Astrocyte (in vitro differentiated cells and primary cell): ENCODE measurements at regions not wholly inside any gene's neighbourhood (a gene's known extent, or its start where the extent isn't known, plus 50 kb on each side); places are given as distances from the start of the nearest gene placed in this dataset.

Experiments used
- DNase-seq: peaks from one replicate; pipeline ENCODE4 v3.0.0-alpha.2; 2010; ENCODE audit warnings: low read depth
- FAIRE-seq: peaks from 2 replicates; lab custom pipeline; 2011; peaks lifted over from hg19 to GRCh38; lab: Jason Lieb, UNC
- H2AFZ ChIP-seq: 2 replicates; pipeline ENCODE4 v1.6.0; 2012; ENCODE audit warnings: low read depth, low read length, inconsistent platforms
- H3K27ac ChIP-seq: 2 replicates; pipeline ENCODE4 v1.5.1; 2011; ENCODE audit warnings: low read depth, low read length, inconsistent platforms
- H3K27me3 ChIP-seq: 2 replicates; pipeline ENCODE4 v1.6.0; 2011; ENCODE audit warnings: low read length, inconsistent platforms; ENCODE audit not compliant: insufficient read depth
- H3K36me3 ChIP-seq: 2 replicates; pipeline ENCODE4 v1.5.1; 2011; ENCODE audit warnings: low read length, inconsistent platforms; ENCODE audit not compliant: insufficient read depth
- H3K4me1 ChIP-seq: 2 replicates; pipeline ENCODE4 v1.5.1; 2011; ENCODE audit warnings: low read length, inconsistent platforms; ENCODE audit not compliant: insufficient read depth
- H3K4me2 ChIP-seq: 2 replicates; pipeline ENCODE4 v1.6.0; 2012; ENCODE audit warnings: low read length, inconsistent platforms
- H3K4me3 ChIP-seq: 2 replicates; pipeline ENCODE4 v1.5.1; 2011; ENCODE audit warnings: low read depth, mild to moderate bottlenecking, low read length, inconsistent platforms; ENCODE audit not compliant: insufficient read depth
- H3K79me2 ChIP-seq: 2 replicates; pipeline ENCODE4 v1.6.0; 2012; ENCODE audit warnings: mild to moderate bottlenecking, low read length, inconsistent platforms; ENCODE audit not compliant: insufficient read depth
- H3K9ac ChIP-seq: 2 replicates; pipeline ENCODE4 v1.6.0; 2012; ENCODE audit warnings: mild to moderate bottlenecking, low read length, inconsistent platforms
- H3K9me3 ChIP-seq: 2 replicates; pipeline ENCODE4 v1.5.1; 2012; ENCODE audit warnings: low read depth, mild to moderate bottlenecking, low read length, inconsistent platforms; ENCODE audit not compliant: insufficient read depth
- H4K20me1 ChIP-seq: 2 replicates; pipeline ENCODE4 v1.6.0; 2012; ENCODE audit warnings: low read length, inconsistent platforms; ENCODE audit not compliant: insufficient read depth
- H3K27ac Mint-ChIP-seq: one replicate; pipeline ENCODE4 v1.8.0; 2021; ENCODE audit warnings: mild to moderate bottlenecking, mixed read lengths; ENCODE audit not compliant: unreplicated experiment
- H3K27me3 Mint-ChIP-seq: one replicate; pipeline ENCODE4 v1.8.0; 2021; ENCODE audit warnings: low read depth, mixed read lengths; ENCODE audit not compliant: unreplicated experiment
- H3K36me3 Mint-ChIP-seq: one replicate; pipeline ENCODE4 v1.8.0; 2021; ENCODE audit warnings: low read depth, mixed read lengths; ENCODE audit not compliant: unreplicated experiment
- H3K4me1 Mint-ChIP-seq: one replicate; pipeline ENCODE4 v1.8.0; 2021; ENCODE audit warnings: low read depth, mixed read lengths; ENCODE audit not compliant: unreplicated experiment
- H3K4me3 Mint-ChIP-seq: one replicate; pipeline ENCODE4 v1.8.0; 2021; ENCODE audit warnings: mild to moderate bottlenecking, moderate library complexity, mixed read lengths; ENCODE audit not compliant: unreplicated experiment
- H3K9me3 Mint-ChIP-seq: one replicate; pipeline ENCODE4 v1.8.0; 2021; ENCODE audit warnings: mild to moderate bottlenecking, mixed read lengths; ENCODE audit not compliant: unreplicated experiment
- EZH2 ChIP-seq: IDR thresholded peaks from 2 replicates; pipeline ENCODE4 v1.6.1; 2012; ENCODE audit warnings: mild to moderate bottlenecking, low read length, inconsistent platforms; ENCODE audit not compliant: insufficient read depth
- TF ChIP-seq, protein P1 (sequence below): IDR thresholded peaks from 2 replicates; pipeline ENCODE4 v1.5.1; 2011; ENCODE audit warnings: low read depth, mild to moderate bottlenecking, inconsistent platforms, low read length, moderate library complexity; ENCODE audit not compliant: insufficient read depth

DNA sequence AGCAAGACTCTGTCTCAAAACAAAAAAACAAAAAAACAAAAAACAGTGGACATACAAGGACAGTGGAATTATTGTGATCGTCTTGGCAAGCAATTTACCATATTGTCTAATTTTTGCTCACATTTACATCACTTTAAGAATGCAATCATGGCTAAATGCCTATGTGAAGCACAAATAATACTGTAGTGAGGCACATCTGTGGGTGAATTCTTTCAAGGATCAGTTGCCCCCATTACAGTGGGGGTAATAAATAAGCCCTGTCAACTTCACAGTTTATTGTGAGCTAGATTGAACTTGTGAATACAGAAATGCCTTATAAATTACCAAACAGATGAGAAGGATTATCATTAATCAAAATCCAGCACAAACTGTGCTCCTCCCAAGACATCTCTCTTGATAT is 150.2 kb upstream of the PAPPA start:
- no peaks in the 10 kb centered on the region for H4K20me1 ChIP-seq
- H3K4me1 Mint-ChIP-seq = peaks cover 28% of the 10 kb centered on the region
- peaks cover 3% of the 10 kb centered on the region for H3K27me3 ChIP-seq
- no peaks in the 10 kb centered on the region for H3K36me3 ChIP-seq
- H3K4me1 ChIP-seq = peaks cover 6% of the 10 kb centered on the region
- H3K9me3 Mint-ChIP-seq = no peaks in the 10 kb centered on the region
- DNase-seq (no peak), FAIRE-seq (no peak)
- no peaks in the 10 kb centered on the region for H3K9me3 ChIP-seq
- H3K4me2 ChIP-seq = no peak overlapping the region
- TF ChIP-seq, protein P1, sequence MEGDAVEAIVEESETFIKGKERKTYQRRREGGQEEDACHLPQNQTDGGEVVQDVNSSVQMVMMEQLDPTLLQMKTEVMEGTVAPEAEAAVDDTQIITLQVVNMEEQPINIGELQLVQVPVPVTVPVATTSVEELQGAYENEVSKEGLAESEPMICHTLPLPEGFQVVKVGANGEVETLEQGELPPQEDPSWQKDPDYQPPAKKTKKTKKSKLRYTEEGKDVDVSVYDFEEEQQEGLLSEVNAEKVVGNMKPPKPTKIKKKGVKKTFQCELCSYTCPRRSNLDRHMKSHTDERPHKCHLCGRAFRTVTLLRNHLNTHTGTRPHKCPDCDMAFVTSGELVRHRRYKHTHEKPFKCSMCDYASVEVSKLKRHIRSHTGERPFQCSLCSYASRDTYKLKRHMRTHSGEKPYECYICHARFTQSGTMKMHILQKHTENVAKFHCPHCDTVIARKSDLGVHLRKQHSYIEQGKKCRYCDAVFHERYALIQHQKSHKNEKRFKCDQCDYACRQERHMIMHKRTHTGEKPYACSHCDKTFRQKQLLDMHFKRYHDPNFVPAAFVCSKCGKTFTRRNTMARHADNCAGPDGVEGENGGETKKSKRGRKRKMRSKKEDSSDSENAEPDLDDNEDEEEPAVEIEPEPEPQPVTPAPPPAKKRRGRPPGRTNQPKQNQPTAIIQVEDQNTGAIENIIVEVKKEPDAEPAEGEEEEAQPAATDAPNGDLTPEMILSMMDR = no peak
- no peak for TF ChIP-seq EZH2
- no peak overlapping the region for H3K9ac ChIP-seq
- no peaks in the 10 kb centered on the region for H3K79me2 ChIP-seq
- no peak overlapping the region for H3K27ac ChIP-seq
- no peak overlapping the region for H3K4me3 Mint-ChIP-seq
- no peak overlapping the region for H3K27ac Mint-ChIP-seq
- H2AFZ ChIP-seq = no peak overlapping the region
- no peaks in the 10 kb centered on the region for H3K36me3 Mint-ChIP-seq
- no peak overlapping the region for H3K4me3 ChIP-seq
- H3K27me3 Mint-ChIP-seq = no peaks in the 10 kb centered on the region

- no peak for TF ChIP-seq EZH2
- TF ChIP-seq, protein P1 = no peak
- no peaks in the 10 kb centered on the region for H3K27me3 Mint-ChIP-seq
- H3K27ac Mint-ChIP-seq = no peak overlapping the region
- H3K36me3 Mint-ChIP-seq = no peaks in the 10 kb centered on the region
- peaks cover 8% of the 10 kb centered on the region for H3K4me1 ChIP-seq
- DNase-seq (no peak), FAIRE-seq (no peak)
- no peak overlapping the region for H3K4me2 ChIP-seq
- H3K79me2 ChIP-seq = no peaks in the 10 kb centered on the region
- peaks cover 3% of the 10 kb centered on the region for H3K27me3 ChIP-seq
- H3K9me3 ChIP-seq = peaks cover 3% of the 10 kb centered on the region
- H3K4me1 Mint-ChIP-seq = peaks cover 18% of the 10 kb centered on the region
- no peak overlapping the region for H3K27ac ChIP-seq
- no peaks in the 10 kb centered on the region for H3K9me3 Mint-ChIP-seq
- no peak overlapping the region for H3K4me3 ChIP-seq
- no peak overlapping the region for H2AFZ ChIP-seq
- no peak overlapping the region for H3K9ac ChIP-seq
- no peak overlapping the region for H3K4me3 Mint-ChIP-seq
- no peaks in the 10 kb centered on the region for H4K20me1 ChIP-seq
- no peaks in the 10 kb centered on the region for H3K36me3 ChIP-seq
These were observed 148.4 kb upstream of the PAPPA start for GRCh38 chr9:116005205-116005604.

- Histone ChIP-seq H4K20me1 (no peaks in the 10 kb centered on the region), H3K79me2 (no peaks in the 10 kb centered on the region), H3K27ac (no peak overlapping the region), H3K9me3 (peaks cover 3% of the 10 kb centered on the region), H3K4me1 (peaks cover 8% of the 10 kb centered on the region), H2AFZ (no peak overlapping the region), H3K4me3 (no peak overlapping the region), H3K4me2 (peak overlapping the region; percentile 30), H3K36me3 (no peaks in the 10 kb centered on the region), H3K27me3 (peaks cover 3% of the 10 kb centered on the region), H3K9ac (no peak overlapping the region)
- Mint-ChIP-seq H3K27ac (no peak overlapping the region), H3K27me3 (no peaks in the 10 kb centered on the region), H3K4me3 (no peak overlapping the region), H3K9me3 (no peaks in the 10 kb centered on the region), H3K36me3 (no peaks in the 10 kb centered on the region), H3K4me1 (peaks cover 8% of the 10 kb centered on the region)
- DNase-seq (no peak), FAIRE-seq (no peak)
- TF ChIP-seq, protein P1 = no peak
- TF ChIP-seq EZH2 = no peak
These were observed 145.8 kb upstream of the PAPPA start for GRCh38 chr9:116007824-116008223.
